Stimulated activated naive CD8-positive, alpha-beta T cell treated with anti-CD3 and anti-CD28 coated beads, Interleukin-15, Interleukin-2, amounts not matched to agents 100 ng/mL and 50 ng/mL, for 24 hours (primary cell): ENCODE measurements at regions not wholly inside any gene's neighbourhood (a gene's known extent, or its start where the extent isn't known, plus 50 kb on each side); places are given as distances from the start of the nearest gene placed in this dataset.

Experiments used
- H3K27ac Mint-ChIP-seq: one replicate; pipeline ENCODE4 v1.8.0; 2021; ENCODE audit warnings: mild to moderate bottlenecking, mixed read lengths
- H3K27me3 Mint-ChIP-seq: one replicate; pipeline ENCODE4 v1.8.0; 2021; ENCODE audit warnings: mixed read lengths
- H3K36me3 Mint-ChIP-seq: one replicate; pipeline ENCODE4 v1.8.0; 2021; ENCODE audit warnings: low read depth, mixed read lengths
- H3K4me1 Mint-ChIP-seq: one replicate; pipeline ENCODE4 v1.8.0; 2021; ENCODE audit warnings: low read depth, mixed read lengths
- H3K4me3 Mint-ChIP-seq: one replicate; pipeline ENCODE4 v1.8.0; 2021; ENCODE audit warnings: mild to moderate bottlenecking, mixed read lengths
- H3K9me3 Mint-ChIP-seq: one replicate; pipeline ENCODE4 v1.8.0; 2021; ENCODE audit warnings: mixed read lengths

- Mint-ChIP-seq H3K27me3 (peaks cover 6% of the 10 kb centered on the region), H3K4me3 (no peak overlapping the region), H3K4me1 (no peaks in the 10 kb centered on the region), H3K9me3 (no peaks in the 10 kb centered on the region), H3K27ac (no peak overlapping the region), H3K36me3 (no peaks in the 10 kb centered on the region)
These were observed 661.6 kb upstream of the PKN2 start for GRCh38 chr1:88022516-88022915.

- Mint-ChIP-seq H3K27ac (no peak overlapping the region), H3K4me1 (no peaks in the 10 kb centered on the region), H3K4me3 (no peak overlapping the region), H3K36me3 (no peaks in the 10 kb centered on the region), H3K27me3 (peaks cover 27% of the 10 kb centered on the region), H3K9me3 (no peaks in the 10 kb centered on the region)
These were observed 654.9 kb upstream of the PKN2 start for GRCh38 chr1:88029142-88029541.

GRCh38 chr1:88029899-88030298 lies 654.2 kb upstream of the PKN2 start:
- Mint-ChIP-seq H3K27ac (no peak overlapping the region), H3K4me3 (no peak overlapping the region), H3K4me1 (no peaks in the 10 kb centered on the region), H3K9me3 (no peaks in the 10 kb centered on the region), H3K36me3 (no peaks in the 10 kb centered on the region), H3K27me3 (peaks cover 27% of the 10 kb centered on the region)

- Mint-ChIP-seq H3K27me3 (peaks cover 15% of the 10 kb centered on the region), H3K4me1 (no peaks in the 10 kb centered on the region), H3K9me3 (peaks cover 18% of the 10 kb centered on the region), H3K36me3 (peaks cover 3% of the 10 kb centered on the region), H3K4me3 (no peak overlapping the region), H3K27ac (no peak overlapping the region)
These were observed 648.5 kb upstream of the PKN2 start for GRCh38 chr1:88035578-88035977.

- peaks cover 18% of the 10 kb centered on the region for H3K9me3 Mint-ChIP-seq
These were observed 647.6 kb upstream of the PKN2 start for GRCh38 chr1:88036345-88037014.

GRCh38 chr1:88039240-88039639 lies 644.8 kb upstream of the PKN2 start:
- Mint-ChIP-seq H3K27ac (no peak overlapping the region), H3K27me3 (peaks cover 4% of the 10 kb centered on the region), H3K4me3 (no peak overlapping the region), H3K36me3 (peaks cover 3% of the 10 kb centered on the region), H3K9me3 (peaks cover 18% of the 10 kb centered on the region), H3K4me1 (no peaks in the 10 kb centered on the region)

More at GRCh38 chr1:88036345-88037014, 647.6 kb upstream of the PKN2 start:
- Mint-ChIP-seq H3K27ac (no peak overlapping the region), H3K27me3 (peaks cover 9% of the 10 kb centered on the region), H3K4me1 (no peaks in the 10 kb centered on the region), H3K4me3 (no peak overlapping the region), H3K36me3 (peaks cover 3% of the 10 kb centered on the region)

GRCh38 chr1:88043834-88044233 lies 640.2 kb upstream of the PKN2 start:
- peaks cover 4% of the 10 kb centered on the region for H3K27me3 Mint-ChIP-seq
- no peak overlapping the region for H3K27ac Mint-ChIP-seq
- H3K4me3 Mint-ChIP-seq: no peak overlapping the region
- no peaks in the 10 kb centered on the region for H3K4me1 Mint-ChIP-seq
- H3K9me3 Mint-ChIP-seq: peaks cover 11% of the 10 kb centered on the region
- peaks cover 3% of the 10 kb centered on the region for H3K36me3 Mint-ChIP-seq

GRCh38 chr1:88052167-88052566 lies 631.9 kb upstream of the PKN2 start:
- H3K4me1 Mint-ChIP-seq: no peaks in the 10 kb centered on the region
- no peak overlapping the region for H3K27ac Mint-ChIP-seq
- no peaks in the 10 kb centered on the region for H3K9me3 Mint-ChIP-seq
- no peaks in the 10 kb centered on the region for H3K27me3 Mint-ChIP-seq
- H3K36me3 Mint-ChIP-seq: no peaks in the 10 kb centered on the region
- H3K4me3 Mint-ChIP-seq: no peak overlapping the region

GRCh38 chr1:88053065-88053464 lies 631.0 kb upstream of the PKN2 start:
- no peaks in the 10 kb centered on the region for H3K4me1 Mint-ChIP-seq

GRCh38 chr1:88056881-88057280 lies 627.2 kb upstream of the PKN2 start:
- no peaks in the 10 kb centered on the region for H3K27me3 Mint-ChIP-seq
- H3K36me3 Mint-ChIP-seq: no peaks in the 10 kb centered on the region
- H3K4me1 Mint-ChIP-seq: no peaks in the 10 kb centered on the region
- H3K4me3 Mint-ChIP-seq: no peak overlapping the region
- H3K27ac Mint-ChIP-seq: no peak overlapping the region
- H3K9me3 Mint-ChIP-seq: no peaks in the 10 kb centered on the region

More at GRCh38 chr1:88053065-88053464, 631.0 kb upstream of the PKN2 start:
- Mint-ChIP-seq H3K4me3 (no peak overlapping the region), H3K27ac (no peak overlapping the region), H3K9me3 (no peaks in the 10 kb centered on the region), H3K36me3 (no peaks in the 10 kb centered on the region), H3K27me3 (no peaks in the 10 kb centered on the region)

- no peaks in the 10 kb centered on the region for H3K36me3 Mint-ChIP-seq
- no peaks in the 10 kb centered on the region for H3K27me3 Mint-ChIP-seq
- no peak overlapping the region for H3K27ac Mint-ChIP-seq
- no peaks in the 10 kb centered on the region for H3K9me3 Mint-ChIP-seq
- H3K4me1 Mint-ChIP-seq: no peaks in the 10 kb centered on the region
- no peak overlapping the region for H3K4me3 Mint-ChIP-seq
These were observed 625.9 kb upstream of the PKN2 start for GRCh38 chr1:88058205-88058604.

GRCh38 chr1:88060112-88060673 lies 623.9 kb upstream of the PKN2 start:
- no peak overlapping the region for H3K4me3 Mint-ChIP-seq
- no peaks in the 10 kb centered on the region for H3K9me3 Mint-ChIP-seq
- no peak overlapping the region for H3K27ac Mint-ChIP-seq
- no peaks in the 10 kb centered on the region for H3K36me3 Mint-ChIP-seq
- H3K4me1 Mint-ChIP-seq: no peaks in the 10 kb centered on the region
- H3K27me3 Mint-ChIP-seq: peaks cover 3% of the 10 kb centered on the region

GRCh38 chr1:88060750-88061491 lies 623.2 kb upstream of the PKN2 start:
- H3K4me3 Mint-ChIP-seq: no peak overlapping the region
- no peaks in the 10 kb centered on the region for H3K4me1 Mint-ChIP-seq
- H3K27ac Mint-ChIP-seq: no peak overlapping the region
- H3K27me3 Mint-ChIP-seq: peaks cover 3% of the 10 kb centered on the region
- H3K36me3 Mint-ChIP-seq: no peaks in the 10 kb centered on the region
- no peaks in the 10 kb centered on the region for H3K9me3 Mint-ChIP-seq

GRCh38 chr1:88061492-88062177 lies 622.4 kb upstream of the PKN2 start:
- H3K4me1 Mint-ChIP-seq: no peaks in the 10 kb centered on the region
- H3K9me3 Mint-ChIP-seq: no peaks in the 10 kb centered on the region
- H3K4me3 Mint-ChIP-seq: no peak overlapping the region
- H3K27me3 Mint-ChIP-seq: peaks cover 3% of the 10 kb centered on the region
- no peaks in the 10 kb centered on the region for H3K36me3 Mint-ChIP-seq
- no peak overlapping the region for H3K27ac Mint-ChIP-seq

GRCh38 chr1:88062650-88063153 lies 621.4 kb upstream of the PKN2 start:
- Mint-ChIP-seq H3K27me3 (peaks cover 3% of the 10 kb centered on the region), H3K9me3 (no peaks in the 10 kb centered on the region), H3K27ac (no peak overlapping the region), H3K4me3 (no peak overlapping the region), H3K36me3 (no peaks in the 10 kb centered on the region), H3K4me1 (no peaks in the 10 kb centered on the region)
